H1 (cell line): ENCODE measurements at regions not wholly inside any gene's neighbourhood (a gene's known extent, or its start where the extent isn't known, plus 50 kb on each side); places are given as distances from the start of the nearest gene placed in this dataset.

Source experiments
- POLR2AphosphoS5 ChIP-seq: IDR thresholded peaks from 2 replicates; pipeline ENCODE4 v1.6.1; 2011; ENCODE audit warnings: low read depth, low read length
- RBBP5 ChIP-seq: IDR thresholded peaks from 2 replicates; pipeline ENCODE4 v1.7.1; 2012; ENCODE audit warnings: low read depth, mild to moderate bottlenecking, inconsistent platforms, low read length, moderate library complexity, borderline replicate concordance
- RNF2 ChIP-seq: fragments of 200-900, 300-1000 bp; sonication (generic); IDR thresholded peaks from 2 replicates; pipeline ENCODE4 v1.7.1; 2016; ENCODE audit warnings: borderline replicate concordance, low read depth, mild to moderate bottlenecking, antibody characterized with exemption, low read length; ENCODE audit not compliant: poor library complexity, severe bottlenecking; ENCODE audit errors: missing control alignments
- RXRA ChIP-seq: IDR thresholded peaks from 2 replicates; pipeline ENCODE4 v1.6.1; 2011; ENCODE audit warnings: low read depth, mild to moderate bottlenecking, low read length, moderate library complexity; ENCODE audit not compliant: insufficient read depth
- SP2 ChIP-seq: IDR thresholded peaks from 2 replicates; pipeline ENCODE4 v1.6.1; 2012; ENCODE audit warnings: mild to moderate bottlenecking, low read length, inconsistent platforms
- SRF ChIP-seq: IDR thresholded peaks from 2 replicates; pipeline ENCODE4 v1.6.1; 2011; ENCODE audit warnings: mild to moderate bottlenecking, low read depth, low read length, moderate library complexity
- TBP ChIP-seq: IDR thresholded peaks from 2 replicates; pipeline ENCODE4 v1.6.1; 2011; ENCODE audit warnings: low read depth, low read length, improper control_type of control experiment
- TF ChIP-seq, protein P1 (sequence below), 3 experiments: IDR thresholded peaks; 1 replicate in 2 of 3; 2 replicates in 1 of 3; pipeline versions ENCODE4 v1.5.1 to v1.6.1; 2011; ENCODE audit warnings: low read length in 3 of 3, mild to moderate bottlenecking in 3 of 3, inconsistent platforms in 2 of 3, low read depth in 1 of 3, moderate library complexity in 1 of 3; ENCODE audit not compliant: insufficient read depth in 1 of 3; ENCODE audit errors: control extremely low read depth in 1 of 3
- TF ChIP-seq, protein P2 (sequence below): IDR thresholded peaks from 2 replicates; pipeline ENCODE4 v1.6.1; 2011; ENCODE audit warnings: low read length, improper control_type of control experiment

DNA sequence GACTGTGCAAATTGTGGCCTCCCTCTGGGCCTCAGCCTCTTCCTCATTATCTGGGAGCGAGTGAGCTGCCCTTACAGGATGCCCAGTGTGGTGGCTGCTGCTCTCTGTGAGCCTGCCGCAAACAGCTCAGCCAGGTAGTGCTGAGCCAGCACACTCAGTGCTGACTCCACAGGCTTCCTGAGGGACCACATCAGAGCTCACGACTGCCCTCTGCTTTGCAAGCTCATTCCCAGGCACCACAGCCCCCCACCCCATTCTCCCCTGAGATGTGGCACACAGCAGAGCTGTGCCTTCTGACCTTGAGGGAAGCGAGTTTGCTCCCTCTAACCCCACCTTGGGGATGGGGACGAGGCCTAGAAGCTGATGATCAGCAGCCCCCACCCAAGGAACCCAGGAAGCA lies 230.5 kb upstream of the PPP2R2D start:
- TF ChIP-seq TBP (no peak), RXRA (no peak), SP2 (no peak), RBBP5 (no peak), POLR2AphosphoS5 (no peak), SRF (no peak), RNF2 (no peak)
- TF ChIP-seq, protein P1, sequence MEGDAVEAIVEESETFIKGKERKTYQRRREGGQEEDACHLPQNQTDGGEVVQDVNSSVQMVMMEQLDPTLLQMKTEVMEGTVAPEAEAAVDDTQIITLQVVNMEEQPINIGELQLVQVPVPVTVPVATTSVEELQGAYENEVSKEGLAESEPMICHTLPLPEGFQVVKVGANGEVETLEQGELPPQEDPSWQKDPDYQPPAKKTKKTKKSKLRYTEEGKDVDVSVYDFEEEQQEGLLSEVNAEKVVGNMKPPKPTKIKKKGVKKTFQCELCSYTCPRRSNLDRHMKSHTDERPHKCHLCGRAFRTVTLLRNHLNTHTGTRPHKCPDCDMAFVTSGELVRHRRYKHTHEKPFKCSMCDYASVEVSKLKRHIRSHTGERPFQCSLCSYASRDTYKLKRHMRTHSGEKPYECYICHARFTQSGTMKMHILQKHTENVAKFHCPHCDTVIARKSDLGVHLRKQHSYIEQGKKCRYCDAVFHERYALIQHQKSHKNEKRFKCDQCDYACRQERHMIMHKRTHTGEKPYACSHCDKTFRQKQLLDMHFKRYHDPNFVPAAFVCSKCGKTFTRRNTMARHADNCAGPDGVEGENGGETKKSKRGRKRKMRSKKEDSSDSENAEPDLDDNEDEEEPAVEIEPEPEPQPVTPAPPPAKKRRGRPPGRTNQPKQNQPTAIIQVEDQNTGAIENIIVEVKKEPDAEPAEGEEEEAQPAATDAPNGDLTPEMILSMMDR (IDR thresholded peaks at IDR 0.05; ENCODE audit: control extremely low read depth in 1 of 3, insufficient read depth in 1 of 3, low read depth in 1 of 3, low read length in 3 of 3): peak; percentile 14 to 22 (median 18); a peak in 3 of 4 replicates
- TF ChIP-seq, protein P2, sequence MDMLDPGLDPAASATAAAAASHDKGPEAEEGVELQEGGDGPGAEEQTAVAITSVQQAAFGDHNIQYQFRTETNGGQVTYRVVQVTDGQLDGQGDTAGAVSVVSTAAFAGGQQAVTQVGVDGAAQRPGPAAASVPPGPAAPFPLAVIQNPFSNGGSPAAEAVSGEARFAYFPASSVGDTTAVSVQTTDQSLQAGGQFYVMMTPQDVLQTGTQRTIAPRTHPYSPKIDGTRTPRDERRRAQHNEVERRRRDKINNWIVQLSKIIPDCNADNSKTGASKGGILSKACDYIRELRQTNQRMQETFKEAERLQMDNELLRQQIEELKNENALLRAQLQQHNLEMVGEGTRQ: no peak
